Left renal pelvis (tissue), 4 donors: ENCODE measurements at regions not wholly inside any gene's neighbourhood (a gene's known extent, or its start where the extent isn't known, plus 50 kb on each side); places are given as distances from the start of the nearest gene placed in this dataset.

ENCODE experiments used
- DNase-seq, 4 donors: peaks; one replicate each; pipeline ENCODE4 v3.0.0-alpha.2; 2013; ENCODE audit warnings: low read depth in 4 of 4, low spot score in 3 of 4

GRCh38 chr4:84441758-84442377 lies 57.2 kb downstream of the NKX6-1 start:
- no peak for DNase-seq

GRCh38 chr4:84439996-84440395 lies 59.1 kb downstream of the NKX6-1 start:
- DNase-seq = no peak

- DNase-seq = no peak
Observed at GRCh38 chr4:84436812-84437211, 62.3 kb downstream of the NKX6-1 start.

GRCh38 chr4:84434344-84434743 lies 64.7 kb downstream of the NKX6-1 start:
- no peak for DNase-seq

GRCh38 chr4:84433633-84434222 lies 65.4 kb downstream of the NKX6-1 start:
- no peak for DNase-seq

- no peak for DNase-seq
Observed at GRCh38 chr4:84432713-84433112, 66.4 kb downstream of the NKX6-1 start.

- DNase-seq = no peak
Observed at GRCh38 chr4:84420608-84421007, 78.5 kb downstream of the NKX6-1 start.

GRCh38 chr4:84419201-84419600 lies 79.9 kb downstream of the NKX6-1 start:
- peak in 1 of 4 donors; percentile 31 for DNase-seq

- DNase-seq = no peak
Observed at GRCh38 chr4:84417997-84418709, 80.9 kb downstream of the NKX6-1 start.

- DNase-seq = no peak
Observed at GRCh38 chr4:84413976-84414375, 85.1 kb downstream of the NKX6-1 start.

- no peak for DNase-seq
Observed at GRCh38 chr4:84413480-84413879, 85.6 kb downstream of the NKX6-1 start.

GRCh38 chr4:84412062-84412461 lies 87.0 kb downstream of the NKX6-1 start:
- no peak for DNase-seq

GRCh38 chr4:84407554-84408407 lies 91.3 kb downstream of the NKX6-1 start:
- DNase-seq = no peak

GRCh38 chr4:84403656-84404055 lies 95.4 kb downstream of the NKX6-1 start:
- DNase-seq = no peak

- DNase-seq = no peak
Observed at GRCh38 chr4:84401701-84402306, 97.3 kb downstream of the NKX6-1 start.

GRCh38 chr4:84394386-84394785 lies 104.7 kb downstream of the NKX6-1 start:
- no peak for DNase-seq

- no peak for DNase-seq
Observed at GRCh38 chr4:84392951-84393590, 106.0 kb downstream of the NKX6-1 start.

GRCh38 chr4:84389406-84389805 lies 109.7 kb downstream of the NKX6-1 start:
- no peak for DNase-seq

GRCh38 chr4:84385203-84385602 lies 113.9 kb downstream of the NKX6-1 start:
- no peak for DNase-seq

GRCh38 chr4:84384801-84385200 lies 114.3 kb downstream of the NKX6-1 start:
- DNase-seq = no peak
